ENCODE measurements at regions not wholly inside any gene's neighbourhood (a gene's known extent, or its start where the extent isn't known, plus 50 kb on each side); places are given as distances from the start of the nearest gene placed in this dataset.
A peak's percentile ranks its signal among the peaks of the same experiment; 100 is the strongest.

GRCh38 chr10:28242555-28243204, 60.2 kb downstream of the MPP7 start:
- H3K36me3 ChIP-seq (replicated peaks), result no peaks in the 10 kb centered on the region
- in situ Hi-C loops (cut with HindIII; ENCODE audit: low pct_ligation_motif_present, low sequenced_read_pairs), result no loop called here
- H3K27me3 ChIP-seq (replicated peaks), result no peaks in the 10 kb centered on the region
- no peak overlapping the region for H3K4me3 ChIP-seq (ENCODE audit: low read depth, low read length)
- H3K27ac ChIP-seq, result no peak overlapping the region
- TF ChIP-seq CTCF (IDR thresholded peaks at IDR 0.05; ENCODE audit: low read depth, low read length, missing control alignments), result no peak
- no peak for DNase-seq

- TF ChIP-seq CTCF (IDR thresholded peaks at IDR 0.05; ENCODE audit: low read depth, low read length, missing control alignments), result peak; percentile 80
- in situ Hi-C loops (cut with HindIII; ENCODE audit: low pct_ligation_motif_present, low sequenced_read_pairs), result no loop called here
- DNase-seq, result peak; percentile 57
Measured at GRCh38 chr10:28241741-28242399, 61.0 kb downstream of the MPP7 start.

GRCh38 chr10:28240400-28240799, 62.5 kb downstream of the MPP7 start:
- DNase-seq, result no peak
- H3K36me3 ChIP-seq (replicated peaks), result no peaks in the 10 kb centered on the region

More at GRCh38 chr10:28241741-28242399, 61.0 kb downstream of the MPP7 start:
- no peaks in the 10 kb centered on the region for H3K36me3 ChIP-seq (replicated peaks)
- no peak overlapping the region for H3K27ac ChIP-seq
- H3K27me3 ChIP-seq (replicated peaks), result no peaks in the 10 kb centered on the region
- H3K4me3 ChIP-seq (ENCODE audit: low read depth, low read length), result no peak overlapping the region

GRCh38 chr10:28236591-28236990, 66.3 kb downstream of the MPP7 start:
- DNase-seq, result no peak
- Histone ChIP-seq H3K27me3 (replicated peaks) (no peaks in the 10 kb centered on the region), H3K4me3 (ENCODE audit: low read depth, low read length) (no peak overlapping the region), H3K36me3 (replicated peaks) (no peaks in the 10 kb centered on the region), H3K27ac (no peak overlapping the region)
- no peak for TF ChIP-seq CTCF (IDR thresholded peaks at IDR 0.05; ENCODE audit: low read depth, low read length, missing control alignments)
- in situ Hi-C loops (cut with HindIII; ENCODE audit: low pct_ligation_motif_present, low sequenced_read_pairs), result no loop called here

More at GRCh38 chr10:28240400-28240799, 62.5 kb downstream of the MPP7 start:
- H3K27ac ChIP-seq, result no peak overlapping the region
- H3K4me3 ChIP-seq (ENCODE audit: low read depth, low read length), result no peak overlapping the region
- no peak for TF ChIP-seq CTCF (IDR thresholded peaks at IDR 0.05; ENCODE audit: low read depth, low read length, missing control alignments)
- in situ Hi-C loops (cut with HindIII; ENCODE audit: low pct_ligation_motif_present, low sequenced_read_pairs), result no loop called here
- H3K27me3 ChIP-seq (replicated peaks), result no peaks in the 10 kb centered on the region

GRCh38 chr10:28220811-28221210, 82.1 kb downstream of the MPP7 start:
- Histone ChIP-seq H3K4me3 (ENCODE audit: low read depth, low read length) (no peak overlapping the region), H3K36me3 (replicated peaks) (no peaks in the 10 kb centered on the region), H3K27ac (no peak overlapping the region), H3K27me3 (replicated peaks) (no peaks in the 10 kb centered on the region)
- TF ChIP-seq CTCF (IDR thresholded peaks at IDR 0.05; ENCODE audit: low read depth, low read length, missing control alignments), result no peak
- DNase-seq, result no peak
- in situ Hi-C loops (cut with HindIII; ENCODE audit: low pct_ligation_motif_present, low sequenced_read_pairs), result no loop called here
